ENCODE measurements at regions not wholly inside any gene's neighbourhood (a gene's known extent, or its start where the extent isn't known, plus 50 kb on each side); places are given as distances from the start of the nearest gene placed in this dataset.

- TF ChIP-seq CTCF (IDR thresholded peaks at IDR 0.05; ENCODE audit: low read depth, low read length, poor library complexity, severe bottlenecking) (no peak), EZH2phosphoT487 (IDR thresholded peaks at IDR 0.05; ENCODE audit: borderline replicate concordance, low read length) (no peak)
These were observed 98.6 kb upstream of the AKIP1 start for GRCh38 chr11:8812438-8812837.
